Stimulated activated CD8-positive, alpha-beta memory T cell treated with anti-CD3 and anti-CD28 coated beads, Interleukin-7, amount 100 ng/mL, for 4 hours (primary cell): ENCODE measurements at regions not wholly inside any gene's neighbourhood (a gene's known extent, or its start where the extent isn't known, plus 50 kb on each side); places are given as distances from the start of the nearest gene placed in this dataset.
"Not testable (repeated sequence)": the region's sequence is repeated elsewhere in the genome, so short reads cannot be mapped to it uniquely, and the experiment has no call there.

ENCODE experiments used
- DNase-seq, 2 donors: peaks; one replicate each; pipeline ENCODE4 v3.0.0-alpha.2; 2020; ENCODE audit warnings: low read depth in 2 of 2

GRCh38 chr19:13652810-13653590 is 111.3 kb upstream of the MRI1 start:
- no peak for DNase-seq

GRCh38 chr19:13646758-13647157 is 117.6 kb upstream of the MRI1 start:
- DNase-seq: no peak

- DNase-seq: no peak
Observed at GRCh38 chr19:13644645-13645044, 119.7 kb upstream of the MRI1 start.

GRCh38 chr19:13640611-13641010 is 123.7 kb upstream of the MRI1 start:
- DNase-seq: no peak

- no peak for DNase-seq
Observed at GRCh38 chr19:13639342-13639929, 124.9 kb upstream of the MRI1 start.

GRCh38 chr19:13637664-13638063 is 126.7 kb upstream of the MRI1 start:
- no peak for DNase-seq

- no peak for DNase-seq
Observed at GRCh38 chr19:13634658-13635057, 128.4 kb upstream of the CACNA1A start.

GRCh38 chr19:13633522-13633922 is 127.2 kb upstream of the CACNA1A start:
- no peak for DNase-seq

- DNase-seq: no peak
Observed at GRCh38 chr19:13633109-13633508, 126.8 kb upstream of the CACNA1A start.

GRCh38 chr19:13632164-13632563 is 125.9 kb upstream of the CACNA1A start:
- DNase-seq: not testable (repeated sequence)

GRCh38 chr19:13629687-13630357 is 123.5 kb upstream of the CACNA1A start:
- DNase-seq: no peak

- no peak for DNase-seq
Observed at GRCh38 chr19:13627531-13627930, 121.3 kb upstream of the CACNA1A start.

GRCh38 chr19:13623716-13624710 is 117.7 kb upstream of the CACNA1A start:
- DNase-seq: no peak

GRCh38 chr19:13622766-13623715 is 116.8 kb upstream of the CACNA1A start:
- no peak for DNase-seq

GRCh38 chr19:13621413-13621812 is 115.1 kb upstream of the CACNA1A start:
- peak in 1 of 2 donors; percentile 17 for DNase-seq

GRCh38 chr19:13619203-13619632 is 112.9 kb upstream of the CACNA1A start:
- no peak for DNase-seq

GRCh38 chr19:13615890-13616289 is 109.6 kb upstream of the CACNA1A start:
- no peak for DNase-seq

- no peak for DNase-seq
Observed at GRCh38 chr19:13613447-13613846, 107.2 kb upstream of the CACNA1A start.

- DNase-seq: no peak
Observed at GRCh38 chr19:13611596-13611995, 105.3 kb upstream of the CACNA1A start.

GRCh38 chr19:13610039-13610691 is 103.9 kb upstream of the CACNA1A start:
- no peak for DNase-seq
